GM23338 (cell line): ENCODE measurements at regions not wholly inside any gene's neighbourhood (a gene's known extent, or its start where the extent isn't known, plus 50 kb on each side); places are given as distances from the start of the nearest gene placed in this dataset.

Source experiments
- ATAC-seq: fragments of 200-7000 bp; cut with Tn5 transposase; 3 replicates; pipeline ENCODE4 v1.9.1; 2020
- DNase-seq: peaks from one replicate; pipeline ENCODE4 v3.0.0-alpha.2; 2015; ENCODE audit warnings: low spot score
- H2AFZ ChIP-seq: fragments of 200-600 bp; sonication (generic); 2 replicates; pipeline ENCODE4 v1.8.0; 2016; ENCODE audit warnings: antibody characterized with exemption, mild to moderate bottlenecking, moderate library complexity
- H3F3A ChIP-seq: fragments of 200-600 bp; sonication (generic); replicated peaks from 2 replicates; pipeline ENCODE4 v1.8.0; 2017; ENCODE audit warnings: antibody characterized with exemption, mixed run types, low read depth
- H3K27ac ChIP-seq: fragments of 200-600 bp; sonication (generic); 2 replicates; pipeline ENCODE4 v1.6.1; 2016; ENCODE audit warnings: low read depth
- H3K27me3 ChIP-seq: fragments of 200-600 bp; sonication (generic); 2 replicates; pipeline ENCODE4 v1.8.0; 2016; ENCODE audit warnings: mild to moderate bottlenecking, mixed run types, moderate library complexity; ENCODE audit not compliant: insufficient read depth
- H3K36me3 ChIP-seq: fragments of 200-600 bp; sonication (generic); 2 replicates; pipeline ENCODE4 v1.8.0; 2016; ENCODE audit warnings: mild to moderate bottlenecking; ENCODE audit not compliant: insufficient read depth
- H3K4me1 ChIP-seq: fragments of 200-600 bp; sonication (generic); 2 replicates; pipeline ENCODE4 v1.8.0; 2016; ENCODE audit warnings: mild to moderate bottlenecking, moderate library complexity; ENCODE audit not compliant: insufficient read depth
- H3K4me2 ChIP-seq: fragments of 200-600 bp; sonication (generic); 2 replicates; pipeline ENCODE4 v1.7.1; 2017; ENCODE audit warnings: mixed run types
- H3K4me3 ChIP-seq: fragments of 200-600 bp; sonication (generic); 2 replicates; pipeline ENCODE4 v1.6.1; 2016; ENCODE audit warnings: mixed run types
- H3K79me2 ChIP-seq: fragments of 200-600 bp; sonication (generic); replicated peaks from 2 replicates; pipeline ENCODE4 v1.8.0; 2017; ENCODE audit warnings: mild to moderate bottlenecking; ENCODE audit not compliant: insufficient read depth
- H3K9me2 ChIP-seq: fragments of 200-600 bp; sonication (generic); 2 replicates; pipeline ENCODE4 v1.8.0; 2017; ENCODE audit not compliant: insufficient read depth
- H4K20me1 ChIP-seq: fragments of 200-600 bp; sonication (generic); replicated peaks from 2 replicates; pipeline ENCODE4 v1.8.0; 2017; ENCODE audit warnings: mild to moderate bottlenecking; ENCODE audit not compliant: insufficient read depth
- H3K27ac Mint-ChIP-seq: 2 replicates; pipeline ENCODE4 v1.8.0; 2020; ENCODE audit warnings: inconsistent platforms, mild to moderate bottlenecking, moderate library complexity, mixed read lengths
- H3K27me3 Mint-ChIP-seq: 3 replicates; pipeline ENCODE4 v1.8.0; 2022; ENCODE audit warnings: low read depth, mild to moderate bottlenecking, moderate library complexity, mixed read lengths, inconsistent platforms; ENCODE audit not compliant: insufficient read depth, poor library complexity
- H3K36me3 Mint-ChIP-seq: 3 replicates; pipeline ENCODE4 v1.8.0; 2021; ENCODE audit warnings: low read depth, mild to moderate bottlenecking, inconsistent platforms, moderate library complexity, mixed read lengths
- H3K4me1 Mint-ChIP-seq: 3 replicates; pipeline ENCODE4 v1.8.0; 2020; ENCODE audit warnings: mild to moderate bottlenecking, inconsistent platforms, mixed read lengths
- H3K4me3 Mint-ChIP-seq: 3 replicates; pipeline ENCODE4 v1.8.0; 2021; ENCODE audit warnings: moderate library complexity, mild to moderate bottlenecking, inconsistent platforms, mixed read lengths
- H3K9me3 Mint-ChIP-seq: 3 replicates; pipeline ENCODE4 v1.8.0; 2020; ENCODE audit warnings: moderate library complexity, mild to moderate bottlenecking, inconsistent platforms, mixed read lengths
- CREB1 ChIP-seq: fragments of 250-450 bp; sonication (Bioruptor Pico); IDR thresholded peaks from 2 replicates; pipeline ENCODE4 v1.5.0; 2020; ENCODE audit warnings: low read depth, mild to moderate bottlenecking, moderate library complexity
- CTCF ChIP-seq, 2 experiments: fragments of 200-600 bp in 1 of 2; sonication (generic) in 1 of 2; conservative IDR thresholded peaks; 2 replicates each; pipeline versions ENCODE4 v1.5.1 to v1.6.1; 2016 to 2017; ENCODE audit warnings: antibody characterized with exemption in 2 of 2, low read depth in 2 of 2, mild to moderate bottlenecking in 2 of 2, moderate library complexity in 1 of 2
- ETS1 ChIP-seq: IDR thresholded peaks from 2 replicates; pipeline ENCODE4 v1.6.1; 2016; ENCODE audit warnings: antibody characterized with exemption
- EZH2 ChIP-seq: fragments of 200-600 bp; sonication (generic); IDR thresholded peaks from one replicate; pipeline ENCODE4 v1.8.0; 2017; ENCODE audit warnings: antibody characterized with exemption, mild to moderate bottlenecking, low read depth; ENCODE audit not compliant: unreplicated experiment
- EZH2phosphoT487 ChIP-seq: fragments of 200-600 bp; sonication (generic); IDR thresholded peaks from one replicate; pipeline ENCODE4 v1.8.1; 2018; ENCODE audit warnings: antibody characterized with exemption; ENCODE audit not compliant: unreplicated experiment
- JUNB ChIP-seq: IDR thresholded peaks from one replicate; pipeline ENCODE4 v1.6.1; 2016; ENCODE audit warnings: antibody characterized with exemption; ENCODE audit not compliant: unreplicated experiment
- NANOG ChIP-seq: IDR thresholded peaks from 2 replicates; pipeline ENCODE4 v1.6.1; 2016; ENCODE audit warnings: antibody characterized with exemption, borderline replicate concordance
- POLR2AphosphoS5 ChIP-seq: IDR thresholded peaks from 2 replicates; pipeline ENCODE4 v1.6.1; 2016; ENCODE audit warnings: antibody characterized with exemption, low read depth
- REST ChIP-seq: IDR thresholded peaks from one replicate; pipeline ENCODE4 v1.6.1; 2018; ENCODE audit warnings: antibody characterized with exemption; ENCODE audit not compliant: unreplicated experiment
- STAT1 ChIP-seq: IDR thresholded peaks from one replicate; pipeline ENCODE4 v1.6.1; 2016; ENCODE audit warnings: antibody characterized with exemption; ENCODE audit not compliant: unreplicated experiment
- ZNF114 ChIP-seq: fragments of 250-450 bp; sonication (Bioruptor Pico); IDR thresholded peaks from 2 replicates; pipeline ENCODE4 v1.5.0; 2020; ENCODE audit warnings: mild to moderate bottlenecking, moderate library complexity
- ZNF331 ChIP-seq: fragments of 250-450 bp; sonication (Bioruptor Pico); IDR thresholded peaks from 2 replicates; pipeline ENCODE4 v1.5.0; 2020; ENCODE audit warnings: low read depth, mild to moderate bottlenecking, moderate library complexity
- ZNF462 ChIP-seq: fragments of 250-450 bp; sonication (Bioruptor Pico); IDR thresholded peaks from 2 replicates; pipeline ENCODE4 v1.5.0; 2020; ENCODE audit warnings: mild to moderate bottlenecking, moderate library complexity

DNA sequence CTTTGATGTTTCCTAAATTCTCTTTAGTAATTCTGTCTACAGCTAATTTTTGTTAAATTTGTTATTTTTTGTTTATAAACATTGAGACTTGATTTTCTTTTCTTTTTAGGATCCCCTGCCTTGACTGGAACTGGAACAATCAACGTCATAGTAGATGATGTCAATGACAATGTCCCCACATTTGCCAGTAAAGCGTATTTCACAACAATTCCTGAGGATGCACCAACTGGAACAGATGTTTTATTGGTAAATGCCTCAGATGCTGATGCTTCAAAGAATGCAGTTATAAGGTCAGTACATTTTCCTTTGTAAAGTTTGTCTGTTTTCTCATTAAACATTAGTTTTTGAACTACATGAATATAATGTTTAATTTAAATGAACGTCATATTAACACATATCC is 119.4 kb downstream of the FAT4 start:
- peaks cover 9% of the 10 kb centered on the region; the same call in 2 of the 3 replicates for H3K4me1 Mint-ChIP-seq
- H3K79me2 ChIP-seq = no peaks in the 10 kb centered on the region
- H3K36me3 Mint-ChIP-seq = no peaks in the 10 kb centered on the region
- H3K4me3 ChIP-seq = no peak overlapping the region
- H3K27ac ChIP-seq = no peak overlapping the region
- H4K20me1 ChIP-seq = no peaks in the 10 kb centered on the region
- no peak overlapping the region for H2AFZ ChIP-seq
- H3K4me1 ChIP-seq = peaks cover 7% of the 10 kb centered on the region; the same call in 1 of the 2 replicates
- TF ChIP-seq NANOG (no peak), CREB1 (CRISPR knock-in tag) (no peak), POLR2AphosphoS5 (no peak), CTCF (conservative IDR thresholded peaks at IDR 0.05; ENCODE audit: low read depth in 2 of 2) (no peak), EZH2phosphoT487 (no peak), ETS1 (no peak), EZH2 (no peak), STAT1 (no peak), JUNB (no peak), REST (no peak), ZNF331 (CRISPR knock-in tag) (no peak), ZNF462 (CRISPR knock-in tag) (no peak), ZNF114 (CRISPR knock-in tag) (no peak)
- no peaks in the 10 kb centered on the region; the same call in 2 of the 3 replicates for H3K9me3 Mint-ChIP-seq
- H3F3A ChIP-seq = no peaks in the 10 kb centered on the region
- ATAC-seq (no peak), DNase-seq (no peak)
- H3K27me3 Mint-ChIP-seq = no peaks in the 10 kb centered on the region
- H3K4me2 ChIP-seq = no peak overlapping the region
- H3K4me3 Mint-ChIP-seq = no peak overlapping the region
- H3K9me2 ChIP-seq = peaks cover 7% of the 10 kb centered on the region
- H3K27ac Mint-ChIP-seq = no peak overlapping the region
- H3K27me3 ChIP-seq = no peaks in the 10 kb centered on the region
- no peaks in the 10 kb centered on the region for H3K36me3 ChIP-seq
